GM12878 (cell line): ENCODE measurements at regions not wholly inside any gene's neighbourhood (a gene's known extent, or its start where the extent isn't known, plus 50 kb on each side); places are given as distances from the start of the nearest gene placed in this dataset.

ENCODE experiments used
- ATAC-seq: fragments of 200-7000 bp; cut with Tn5 transposase; 3 replicates; pipeline ENCODE4 v1.9.1; 2020; ENCODE audit warnings: mild to moderate bottlenecking, moderate library complexity
- BruUV-seq: library from RNA; stranded (reverse); fragments of 400-500 nt; replicated peaks from 2 replicates; lab custom pipeline; 2021; lab: Mats Ljungman, UMichigan
- CTCF ChIA-PET: fragments of 300-600 bp; sonication (Branson Sonifier 250); formaldehyde crosslinking; extraction: SDS; loops from one replicate; lab custom pipeline; 2021; ENCODE audit warnings: inconsistent platforms; lab: Yijun Ruan, JAX
- POLR2A ChIA-PET: fragments of 350-600 bp; formaldehyde crosslinking; extraction: SDS; loops from one replicate; lab custom pipeline; 2021; ENCODE audit warnings: inconsistent platforms; lab: Charles Lee
- RAD21 ChIA-PET: fragments of 300-600 bp; sonication (Branson Sonifier 250); formaldehyde crosslinking; loops from one replicate; lab custom pipeline; 2023; ENCODE audit warnings: antibody characterized with exemption; ENCODE audit not compliant: unreplicated experiment; lab: Charles Lee
- SMC1A ChIA-PET: fragments of 300-600 bp; sonication (Branson Sonifier 250); formaldehyde crosslinking; loops from one replicate; lab custom pipeline; 2023; ENCODE audit not compliant: unreplicated experiment, uncharacterized antibody; lab: Charles Lee
- DNase-seq: peaks from one replicate; pipeline ENCODE4 v3.0.0-alpha.2; 2011; ENCODE audit warnings: low read depth, low spot score
- FAIRE-seq: peaks from 3 replicates; lab custom pipeline; 2011; peaks lifted over from hg19 to GRCh38; lab: Jason Lieb, UNC
- H2AFZ ChIP-seq: 2 replicates; pipeline ENCODE4 v1.6.0; 2011; ENCODE audit warnings: low read depth, low read length, control low read depth; ENCODE audit not compliant: control insufficient read depth
- H3K27ac ChIP-seq: 2 replicates; pipeline ENCODE4 v1.5.1; 2011; ENCODE audit warnings: control low read depth; ENCODE audit not compliant: control insufficient read depth, insufficient read depth
- H3K27me3 ChIP-seq, 2 experiments: replicated peaks in 1 of 2; 2 replicates each; pipeline versions ENCODE4 v1.6.0 to v1.6.1; 2011; ENCODE audit warnings: low read length in 1 of 2; ENCODE audit not compliant: control insufficient read depth in 2 of 2, insufficient read depth in 2 of 2
- H3K36me3 ChIP-seq, 2 experiments: 2 replicates each; pipeline ENCODE4 v1.5.1; 2011; ENCODE audit warnings: low read length in 1 of 2; ENCODE audit not compliant: control insufficient read depth in 2 of 2, insufficient read depth in 2 of 2
- H3K4me1 ChIP-seq: 2 replicates; pipeline ENCODE4 v1.6.1; 2011; ENCODE audit warnings: mild to moderate bottlenecking, low read length, moderate library complexity, mixed read lengths; ENCODE audit not compliant: control insufficient read depth, insufficient read depth
- H3K4me2 ChIP-seq: 2 replicates; pipeline ENCODE4 v1.6.0; 2011; ENCODE audit warnings: control low read depth; ENCODE audit not compliant: control insufficient read depth, insufficient read depth
- H3K4me3 ChIP-seq: fragments of 200-600 bp; sonication (generic); 2 replicates; pipeline ENCODE4 v1.5.1; 2016
- H3K79me2 ChIP-seq: 2 replicates; pipeline ENCODE4 v1.6.0; 2011; ENCODE audit warnings: low read length; ENCODE audit not compliant: control insufficient read depth, insufficient read depth
- H3K9ac ChIP-seq: 2 replicates; pipeline ENCODE4 v1.8.0; 2011; ENCODE audit warnings: low read length, control low read depth, mixed read lengths; ENCODE audit not compliant: control insufficient read depth, insufficient read depth
- H3K9me3 ChIP-seq: replicated peaks from 3 replicates; pipeline ENCODE4 v1.5.1; 2011; ENCODE audit warnings: mild to moderate bottlenecking, low read length; ENCODE audit not compliant: control insufficient read depth, insufficient read depth
- H4K20me1 ChIP-seq: 2 replicates; pipeline ENCODE4 v1.6.0; 2011; ENCODE audit not compliant: control insufficient read depth, insufficient read depth
- CHD1 ChIP-seq: IDR thresholded peaks from 2 replicates; pipeline ENCODE4 v1.6.1; 2012; ENCODE audit warnings: low read depth, low read length, improper control_type of control experiment
- DPF2 ChIP-seq: fragments of 450-650 bp; IDR thresholded peaks from 2 replicates; pipeline ENCODE4 v1.6.1; 2017; ENCODE audit warnings: mild to moderate bottlenecking
- EGR1 ChIP-seq, 2 experiments: IDR thresholded peaks; 1 replicate in 1 of 2; 2 replicates in 1 of 2; pipeline ENCODE4 v1.6.1; 2011 to 2012; ENCODE audit warnings: low read depth in 2 of 2, low read length in 2 of 2, borderline replicate concordance in 1 of 2, mild to moderate bottlenecking in 1 of 2, moderate library complexity in 1 of 2
- EP300 ChIP-seq, 2 experiments: fragments of 150-350 bp in 1 of 2; IDR thresholded peaks; 2 replicates each; pipeline ENCODE4 v1.6.1; 2011 to 2012; ENCODE audit warnings: low read depth in 2 of 2, low read length in 2 of 2, borderline replicate concordance in 1 of 2, improper control_type of control experiment in 1 of 2, inconsistent platforms in 1 of 2; ENCODE audit not compliant: control insufficient read depth in 1 of 2
- EZH2 ChIP-seq: IDR thresholded peaks from 2 replicates; pipeline ENCODE4 v1.6.1; 2012; ENCODE audit warnings: low read depth, mild to moderate bottlenecking, control low read depth, inconsistent platforms, low read length, borderline replicate concordance; ENCODE audit not compliant: control insufficient read depth
- RUNX3 ChIP-seq: IDR thresholded peaks from 2 replicates; pipeline ENCODE4 v1.6.1; 2012; ENCODE audit warnings: low read length, inconsistent platforms
- SIX5 ChIP-seq: IDR thresholded peaks from 2 replicates; pipeline ENCODE4 v1.6.1; 2011; ENCODE audit warnings: mild to moderate bottlenecking, low read depth, low read length, moderate library complexity; ENCODE audit not compliant: severe bottlenecking
- YBX1 ChIP-seq: fragments of 450-650 bp; IDR thresholded peaks from 2 replicates; pipeline ENCODE4 v1.6.1; 2016; ENCODE audit warnings: antibody characterized with exemption
- ZNF207 ChIP-seq: fragments of 450-650 bp; IDR thresholded peaks from 2 replicates; pipeline ENCODE4 v1.6.1; 2014; ENCODE audit warnings: antibody characterized with exemption, mild to moderate bottlenecking, borderline replicate concordance
- ZSCAN29 ChIP-seq: fragments of 450-650 bp; IDR thresholded peaks from 2 replicates; pipeline ENCODE4 v1.6.1; 2017; ENCODE audit warnings: mild to moderate bottlenecking, moderate library complexity
- WGBS: methylation state at CpG from one replicate; pipeline ENCODE4 v1.1.6; 2016; ENCODE audit warnings: low lambda C conversion rate; ENCODE audit not compliant: insufficient replicate concordance, insufficient coverage; ENCODE audit errors: missing lambda C conversion rate; 5-methylcytosine and 5-hydroxymethylcytosine counted together
- in situ Hi-C: fragments of 300-500 bp; cut with MboI; formaldehyde crosslinking; loops from 9 replicates; pipeline ENCODE4 v1.14.3; 2018; ENCODE audit warnings: mixed read lengths
- intact Hi-C: fragments of 100-400 bp; cut with micrococcal nuclease; formaldehyde crosslinking; loops from one replicate; pipeline ENCODE4 v1.14.2; 2022; ENCODE audit not compliant: unreplicated experiment
- TF ChIP-seq, protein P1 (sequence below): IDR thresholded peaks from 2 replicates; pipeline ENCODE4 v1.6.1; 2012; ENCODE audit warnings: improper control_type of control experiment, low read depth, low read length; ENCODE audit not compliant: insufficient replicate concordance
- TF ChIP-seq, protein P2 (sequence below): fragments of 450-650 bp; IDR thresholded peaks from 2 replicates; pipeline ENCODE4 v1.6.1; 2018; ENCODE audit warnings: mild to moderate bottlenecking, low read depth, moderate library complexity; ENCODE audit not compliant: partially characterized antibody

DNA sequence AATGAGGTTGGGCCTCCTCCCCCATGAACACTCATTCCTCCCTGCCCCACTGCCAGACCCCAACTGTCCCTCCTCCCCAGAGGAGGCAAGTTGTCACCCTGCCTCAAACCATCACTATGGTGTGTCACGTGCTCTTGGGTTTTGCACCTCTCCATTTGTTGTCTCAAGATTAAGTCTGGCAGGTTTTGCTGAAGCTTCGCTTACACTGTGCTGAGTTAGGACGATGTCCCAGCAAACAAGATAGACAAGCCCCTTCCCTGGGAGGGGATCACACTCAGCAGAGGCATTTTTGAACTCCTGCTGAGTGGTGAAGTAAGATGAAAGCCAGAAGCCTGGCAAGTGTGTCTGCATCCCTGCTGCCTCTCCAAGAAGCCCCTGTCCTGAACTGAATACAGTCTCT lies 78.3 kb downstream of the CBLN1 start:
- FAIRE-seq, result no peak
- no TSS peak for BruUV-seq
- 10% methylated on average over 3 of the region's 3 CpGs for WGBS

DNA sequence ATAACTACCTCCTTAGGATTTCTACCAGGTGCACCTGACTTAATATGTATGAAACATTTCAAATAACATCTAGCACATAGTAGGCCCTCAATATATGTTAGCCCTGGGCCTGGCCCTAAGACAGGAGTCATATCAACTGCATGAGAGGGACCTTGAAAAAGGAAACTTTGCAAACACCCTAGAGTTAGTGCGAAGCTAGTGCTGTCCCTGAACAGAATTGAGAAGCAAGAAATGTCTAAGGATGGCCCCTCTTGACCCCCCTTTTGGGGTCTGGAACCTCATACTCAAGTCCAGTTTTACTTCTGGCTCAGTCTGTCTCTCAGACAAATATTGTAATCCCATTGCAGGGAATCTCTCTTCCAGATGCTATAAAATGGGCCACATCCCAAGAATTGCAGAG lies 80.5 kb downstream of the CBLN1 start:
- H3K27ac ChIP-seq, result no peak overlapping the region
- H3K79me2 ChIP-seq, result no peaks in the 10 kb centered on the region
- ChIA-PET CTCF (no interaction called here), RAD21 (no interaction called here), SMC1A (no interaction called here), POLR2A (no interaction called here)
- no peak overlapping the region for H3K4me3 ChIP-seq
- in situ Hi-C loops, result no loop called here
- H3K4me1 ChIP-seq, result no peaks in the 10 kb centered on the region
- H3K36me3 ChIP-seq, result no peaks in the 10 kb centered on the region
- no peaks in the 10 kb centered on the region for H3K27me3 ChIP-seq
- no peak overlapping the region for H2AFZ ChIP-seq
- intact Hi-C loops, result no loop called here
- FAIRE-seq (no peak), DNase-seq (no peak), ATAC-seq (no peak)
- BruUV-seq, result no TSS peak
- WGBS, result 6% methylated on average over 1 of the region's 1 CpG
- H3K9me3 ChIP-seq, result no peaks in the 10 kb centered on the region
- no peak overlapping the region for H3K9ac ChIP-seq
- no peak overlapping the region for H3K4me2 ChIP-seq
- no peaks in the 10 kb centered on the region for H4K20me1 ChIP-seq
- TF ChIP-seq ZNF207, result no peak
- TF ChIP-seq, protein P1, sequence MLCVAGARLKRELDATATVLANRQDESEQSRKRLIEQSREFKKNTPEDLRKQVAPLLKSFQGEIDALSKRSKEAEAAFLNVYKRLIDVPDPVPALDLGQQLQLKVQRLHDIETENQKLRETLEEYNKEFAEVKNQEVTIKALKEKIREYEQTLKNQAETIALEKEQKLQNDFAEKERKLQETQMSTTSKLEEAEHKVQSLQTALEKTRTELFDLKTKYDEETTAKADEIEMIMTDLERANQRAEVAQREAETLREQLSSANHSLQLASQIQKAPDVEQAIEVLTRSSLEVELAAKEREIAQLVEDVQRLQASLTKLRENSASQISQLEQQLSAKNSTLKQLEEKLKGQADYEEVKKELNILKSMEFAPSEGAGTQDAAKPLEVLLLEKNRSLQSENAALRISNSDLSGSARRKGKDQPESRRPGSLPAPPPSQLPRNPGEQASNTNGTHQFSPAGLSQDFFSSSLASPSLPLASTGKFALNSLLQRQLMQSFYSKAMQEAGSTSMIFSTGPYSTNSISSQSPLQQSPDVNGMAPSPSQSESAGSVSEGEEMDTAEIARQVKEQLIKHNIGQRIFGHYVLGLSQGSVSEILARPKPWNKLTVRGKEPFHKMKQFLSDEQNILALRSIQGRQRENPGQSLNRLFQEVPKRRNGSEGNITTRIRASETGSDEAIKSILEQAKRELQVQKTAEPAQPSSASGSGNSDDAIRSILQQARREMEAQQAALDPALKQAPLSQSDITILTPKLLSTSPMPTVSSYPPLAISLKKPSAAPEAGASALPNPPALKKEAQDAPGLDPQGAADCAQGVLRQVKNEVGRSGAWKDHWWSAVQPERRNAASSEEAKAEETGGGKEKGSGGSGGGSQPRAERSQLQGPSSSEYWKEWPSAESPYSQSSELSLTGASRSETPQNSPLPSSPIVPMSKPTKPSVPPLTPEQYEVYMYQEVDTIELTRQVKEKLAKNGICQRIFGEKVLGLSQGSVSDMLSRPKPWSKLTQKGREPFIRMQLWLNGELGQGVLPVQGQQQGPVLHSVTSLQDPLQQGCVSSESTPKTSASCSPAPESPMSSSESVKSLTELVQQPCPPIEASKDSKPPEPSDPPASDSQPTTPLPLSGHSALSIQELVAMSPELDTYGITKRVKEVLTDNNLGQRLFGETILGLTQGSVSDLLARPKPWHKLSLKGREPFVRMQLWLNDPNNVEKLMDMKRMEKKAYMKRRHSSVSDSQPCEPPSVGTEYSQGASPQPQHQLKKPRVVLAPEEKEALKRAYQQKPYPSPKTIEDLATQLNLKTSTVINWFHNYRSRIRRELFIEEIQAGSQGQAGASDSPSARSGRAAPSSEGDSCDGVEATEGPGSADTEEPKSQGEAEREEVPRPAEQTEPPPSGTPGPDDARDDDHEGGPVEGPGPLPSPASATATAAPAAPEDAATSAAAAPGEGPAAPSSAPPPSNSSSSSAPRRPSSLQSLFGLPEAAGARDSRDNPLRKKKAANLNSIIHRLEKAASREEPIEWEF, result no peak
- no peak for TF ChIP-seq EGR1 (IDR thresholded peaks at IDR 0.05; ENCODE audit: borderline replicate concordance in 1 of 2, low read depth in 2 of 2, low read length in 2 of 2)
- TF ChIP-seq, protein P2, sequence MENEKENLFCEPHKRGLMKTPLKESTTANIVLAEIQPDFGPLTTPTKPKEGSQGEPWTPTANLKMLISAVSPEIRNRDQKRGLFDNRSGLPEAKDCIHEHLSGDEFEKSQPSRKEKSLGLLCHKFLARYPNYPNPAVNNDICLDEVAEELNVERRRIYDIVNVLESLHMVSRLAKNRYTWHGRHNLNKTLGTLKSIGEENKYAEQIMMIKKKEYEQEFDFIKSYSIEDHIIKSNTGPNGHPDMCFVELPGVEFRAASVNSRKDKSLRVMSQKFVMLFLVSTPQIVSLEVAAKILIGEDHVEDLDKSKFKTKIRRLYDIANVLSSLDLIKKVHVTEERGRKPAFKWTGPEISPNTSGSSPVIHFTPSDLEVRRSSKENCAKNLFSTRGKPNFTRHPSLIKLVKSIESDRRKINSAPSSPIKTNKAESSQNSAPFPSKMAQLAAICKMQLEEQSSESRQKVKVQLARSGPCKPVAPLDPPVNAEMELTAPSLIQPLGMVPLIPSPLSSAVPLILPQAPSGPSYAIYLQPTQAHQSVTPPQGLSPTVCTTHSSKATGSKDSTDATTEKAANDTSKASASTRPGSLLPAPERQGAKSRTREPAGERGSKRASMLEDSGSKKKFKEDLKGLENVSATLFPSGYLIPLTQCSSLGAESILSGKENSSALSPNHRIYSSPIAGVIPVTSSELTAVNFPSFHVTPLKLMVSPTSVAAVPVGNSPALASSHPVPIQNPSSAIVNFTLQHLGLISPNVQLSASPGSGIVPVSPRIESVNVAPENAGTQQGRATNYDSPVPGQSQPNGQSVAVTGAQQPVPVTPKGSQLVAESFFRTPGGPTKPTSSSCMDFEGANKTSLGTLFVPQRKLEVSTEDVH, result no peak
- no peak for TF ChIP-seq YBX1
- TF ChIP-seq EP300 (IDR thresholded peaks at IDR 0.05; ENCODE audit: borderline replicate concordance in 1 of 2, control insufficient read depth in 1 of 2, low read depth in 2 of 2, low read length in 2 of 2), result no peak
- TF ChIP-seq DPF2, result no peak
- TF ChIP-seq RUNX3, result no peak
- TF ChIP-seq EZH2, result no peak

More for the DNA sequence above, 78.3 kb downstream of the CBLN1 start:
- Histone ChIP-seq H3K4me2 (no peak overlapping the region), H3K36me3 (no peaks in the 10 kb centered on the region), H3K27ac (no peak overlapping the region), H4K20me1 (no peaks in the 10 kb centered on the region), H3K4me1 (no peaks in the 10 kb centered on the region), H2AFZ (no peak overlapping the region), H3K9ac (no peak overlapping the region), H3K79me2 (no peaks in the 10 kb centered on the region), H3K9me3 (no peaks in the 10 kb centered on the region), H3K4me3 (no peak overlapping the region), H3K27me3 (no peaks in the 10 kb centered on the region)
- ATAC-seq, result no peak
- ChIA-PET CTCF (no interaction called here), SMC1A (no interaction called here), RAD21 (no interaction called here), POLR2A (no interaction called here)
- in situ Hi-C loops (no loop called here), intact Hi-C loops (no loop called here)
- TF ChIP-seq CHD1 (no peak), ZSCAN29 (no peak), SIX5 (no peak)
- no peak for DNase-seq
